ENCODE measurements at regions not wholly inside any gene's neighbourhood (a gene's known extent, or its start where the extent isn't known, plus 50 kb on each side); places are given as distances from the start of the nearest gene placed in this dataset.

- TF ChIP-seq CTCF (IDR thresholded peaks at IDR 0.05; ENCODE audit: insufficient read depth, low read depth, low read length, missing control alignments), result no peak
- H3K4me3 ChIP-seq (ENCODE audit: low read depth, low read length), result no peak overlapping the region
- no peak for DNase-seq (ENCODE audit: low read depth)
Observed at GRCh38 chr14:71672596-71672995, 259.6 kb upstream of the RGS6 start.

GRCh38 chr14:71675126-71675899, 256.9 kb upstream of the RGS6 start:
- no peak overlapping the region for H3K4me3 ChIP-seq (ENCODE audit: low read depth, low read length)
- DNase-seq (ENCODE audit: low read depth), result no peak
- TF ChIP-seq CTCF (IDR thresholded peaks at IDR 0.05; ENCODE audit: insufficient read depth, low read depth, low read length, missing control alignments), result no peak

GRCh38 chr14:71675900-71676287, 256.3 kb upstream of the RGS6 start:
- DNase-seq (ENCODE audit: low read depth), result no peak
- H3K4me3 ChIP-seq (ENCODE audit: low read depth, low read length), result no peak overlapping the region
- TF ChIP-seq CTCF (IDR thresholded peaks at IDR 0.05; ENCODE audit: insufficient read depth, low read depth, low read length, missing control alignments), result no peak

GRCh38 chr14:71680736-71681387, 251.4 kb upstream of the RGS6 start:
- H3K4me3 ChIP-seq (ENCODE audit: low read depth, low read length), result no peak overlapping the region
- DNase-seq (ENCODE audit: low read depth), result no peak
- TF ChIP-seq CTCF (IDR thresholded peaks at IDR 0.05; ENCODE audit: insufficient read depth, low read depth, low read length, missing control alignments), result no peak

- no peak for TF ChIP-seq CTCF (IDR thresholded peaks at IDR 0.05; ENCODE audit: insufficient read depth, low read depth, low read length, missing control alignments)
- no peak overlapping the region for H3K4me3 ChIP-seq (ENCODE audit: low read depth, low read length)
- no peak for DNase-seq (ENCODE audit: low read depth)
Observed at GRCh38 chr14:71682337-71682736, 249.9 kb upstream of the RGS6 start.

- H3K4me3 ChIP-seq (ENCODE audit: low read depth, low read length), result no peak overlapping the region
- TF ChIP-seq CTCF (IDR thresholded peaks at IDR 0.05; ENCODE audit: insufficient read depth, low read depth, low read length, missing control alignments), result no peak
- no peak for DNase-seq (ENCODE audit: low read depth)
Observed at GRCh38 chr14:71684323-71684722, 247.9 kb upstream of the RGS6 start.
